ENCODE measurements at regions not wholly inside any gene's neighbourhood (a gene's known extent, or its start where the extent isn't known, plus 50 kb on each side); places are given as distances from the start of the nearest gene placed in this dataset.

GRCh38 chr17:55576237-55576995 is 65.2 kb upstream of the SMIM36 start:
- ChIA-PET CTCF (interaction anchor here (1.4 kb wide), 1 partner anchor 24 kb away, joined by 3 read pairs; no protein-coding TSS in a partner anchor), POLR2A (no interaction called here)
- peaks cover 3% of the 10 kb centered on the region for H3K4me1 Mint-ChIP-seq (ENCODE audit: low read depth)
- no peaks in the 10 kb centered on the region for H3K36me3 Mint-ChIP-seq (ENCODE audit: low read depth)
- H3K27ac Mint-ChIP-seq: no peak overlapping the region
- ATAC-seq (peak; percentile 23), DNase-seq (no peak)
- H3K4me3 Mint-ChIP-seq: no peak overlapping the region
- H3K27me3 Mint-ChIP-seq (ENCODE audit: low read depth): peaks cover 8% of the 10 kb centered on the region
- H3K9me3 Mint-ChIP-seq (ENCODE audit: insufficient read depth): no peaks in the 10 kb centered on the region

- DNase-seq (no peak), ATAC-seq (no peak)
- no peak overlapping the region for H3K4me3 Mint-ChIP-seq
- CTCF ChIA-PET: no interaction called here
- H3K27me3 Mint-ChIP-seq (ENCODE audit: low read depth): peaks cover 8% of the 10 kb centered on the region
- no peaks in the 10 kb centered on the region for H3K36me3 Mint-ChIP-seq (ENCODE audit: low read depth)
- H3K27ac Mint-ChIP-seq: no peak overlapping the region
- no peaks in the 10 kb centered on the region for H3K9me3 Mint-ChIP-seq (ENCODE audit: insufficient read depth)
- H3K4me1 Mint-ChIP-seq (ENCODE audit: low read depth): peaks cover 3% of the 10 kb centered on the region
- POLR2A ChIA-PET: no interaction called here
These were observed 63.9 kb upstream of the SMIM36 start for GRCh38 chr17:55575058-55575636.

- no peak for DNase-seq
- peaks cover 8% of the 10 kb centered on the region for H3K27me3 Mint-ChIP-seq (ENCODE audit: low read depth)
- ChIA-PET POLR2A (no interaction called here), CTCF (no interaction called here)
- ATAC-seq: no peak
- no peak overlapping the region for H3K27ac Mint-ChIP-seq
- H3K36me3 Mint-ChIP-seq (ENCODE audit: low read depth): no peaks in the 10 kb centered on the region
- no peaks in the 10 kb centered on the region for H3K4me1 Mint-ChIP-seq (ENCODE audit: low read depth)
- no peak overlapping the region for H3K4me3 Mint-ChIP-seq
- H3K9me3 Mint-ChIP-seq (ENCODE audit: insufficient read depth): no peaks in the 10 kb centered on the region
These were observed 61.3 kb upstream of the SMIM36 start for GRCh38 chr17:55572599-55572998.

GRCh38 chr17:55572139-55572538 is 60.9 kb upstream of the SMIM36 start:
- Mint-ChIP-seq H3K27ac (no peak overlapping the region), H3K36me3 (ENCODE audit: low read depth) (no peaks in the 10 kb centered on the region), H3K27me3 (ENCODE audit: low read depth) (peaks cover 10% of the 10 kb centered on the region), H3K9me3 (ENCODE audit: insufficient read depth) (no peaks in the 10 kb centered on the region), H3K4me3 (no peak overlapping the region), H3K4me1 (ENCODE audit: low read depth) (no peaks in the 10 kb centered on the region)
- ChIA-PET POLR2A (no interaction called here), CTCF (no interaction called here)
- ATAC-seq (no peak), DNase-seq (no peak)

GRCh38 chr17:55571095-55571494 is 59.8 kb upstream of the SMIM36 start:
- ChIA-PET POLR2A (no interaction called here), CTCF (no interaction called here)
- Mint-ChIP-seq H3K4me3 (no peak overlapping the region), H3K27ac (no peak overlapping the region), H3K9me3 (ENCODE audit: insufficient read depth) (no peaks in the 10 kb centered on the region), H3K27me3 (ENCODE audit: low read depth) (peaks cover 10% of the 10 kb centered on the region), H3K36me3 (ENCODE audit: low read depth) (no peaks in the 10 kb centered on the region), H3K4me1 (ENCODE audit: low read depth) (peaks cover 4% of the 10 kb centered on the region)
- no peak for DNase-seq
- ATAC-seq: no peak

- Mint-ChIP-seq H3K4me1 (ENCODE audit: low read depth) (peaks cover 4% of the 10 kb centered on the region), H3K27me3 (ENCODE audit: low read depth) (peaks cover 13% of the 10 kb centered on the region), H3K4me3 (no peak overlapping the region), H3K36me3 (ENCODE audit: low read depth) (no peaks in the 10 kb centered on the region), H3K9me3 (ENCODE audit: insufficient read depth) (no peaks in the 10 kb centered on the region), H3K27ac (no peak overlapping the region)
- ChIA-PET CTCF (no interaction called here), POLR2A (no interaction called here)
- no peak for DNase-seq
- ATAC-seq: no peak
These were observed 59.1 kb upstream of the SMIM36 start for GRCh38 chr17:55570391-55570790.

GRCh38 chr17:55567240-55568214 is 56.3 kb upstream of the SMIM36 start:
- CTCF ChIA-PET: interaction anchor here (1.3 kb wide), 1 partner anchor 35 kb away, joined by 3 read pairs; no protein-coding TSS in a partner anchor
- POLR2A ChIA-PET: interaction anchor here (0.7 kb wide), 1 partner anchor 97 kb away, joined by 5 read pairs; no protein-coding TSS in a partner anchor
- no peak overlapping the region for H3K4me3 Mint-ChIP-seq
- H3K27ac Mint-ChIP-seq: no peak overlapping the region
- no peaks in the 10 kb centered on the region for H3K9me3 Mint-ChIP-seq (ENCODE audit: insufficient read depth)
- H3K36me3 Mint-ChIP-seq (ENCODE audit: low read depth): no peaks in the 10 kb centered on the region
- ATAC-seq (no peak), DNase-seq (no peak)
- H3K27me3 Mint-ChIP-seq (ENCODE audit: low read depth): peaks cover 12% of the 10 kb centered on the region
- peaks cover 4% of the 10 kb centered on the region for H3K4me1 Mint-ChIP-seq (ENCODE audit: low read depth)

GRCh38 chr17:55564081-55564480 is 52.8 kb upstream of the SMIM36 start:
- DNase-seq: no peak
- H3K36me3 Mint-ChIP-seq (ENCODE audit: low read depth): no peaks in the 10 kb centered on the region
- H3K27me3 Mint-ChIP-seq (ENCODE audit: low read depth): peaks cover 15% of the 10 kb centered on the region
- no peak overlapping the region for H3K4me3 Mint-ChIP-seq
- H3K27ac Mint-ChIP-seq: no peak overlapping the region
- H3K9me3 Mint-ChIP-seq (ENCODE audit: insufficient read depth): no peaks in the 10 kb centered on the region
- ChIA-PET POLR2A (no interaction called here), CTCF (no interaction called here)
- no peak for ATAC-seq
- H3K4me1 Mint-ChIP-seq (ENCODE audit: low read depth): peaks cover 4% of the 10 kb centered on the region

- Mint-ChIP-seq H3K4me3 (no peak overlapping the region), H3K27me3 (ENCODE audit: low read depth) (peaks cover 16% of the 10 kb centered on the region), H3K9me3 (ENCODE audit: insufficient read depth) (no peaks in the 10 kb centered on the region), H3K27ac (no peak overlapping the region), H3K36me3 (ENCODE audit: low read depth) (no peaks in the 10 kb centered on the region), H3K4me1 (ENCODE audit: low read depth) (peaks cover 4% of the 10 kb centered on the region)
- POLR2A ChIA-PET: no interaction called here
- no peak for DNase-seq
- no peak for ATAC-seq
- CTCF ChIA-PET: no interaction called here
These were observed 52.1 kb upstream of the SMIM36 start for GRCh38 chr17:55563363-55563762.

GRCh38 chr17:55561973-55562495 is 50.8 kb upstream of the SMIM36 start:
- no peak overlapping the region for H3K27ac Mint-ChIP-seq
- ChIA-PET CTCF (no interaction called here), POLR2A (no interaction called here)
- H3K4me1 Mint-ChIP-seq (ENCODE audit: low read depth): peaks cover 3% of the 10 kb centered on the region
- H3K36me3 Mint-ChIP-seq (ENCODE audit: low read depth): no peaks in the 10 kb centered on the region
- DNase-seq (no peak), ATAC-seq (no peak)
- H3K9me3 Mint-ChIP-seq (ENCODE audit: insufficient read depth): no peaks in the 10 kb centered on the region
- H3K27me3 Mint-ChIP-seq (ENCODE audit: low read depth): peaks cover 15% of the 10 kb centered on the region
- H3K4me3 Mint-ChIP-seq: no peak overlapping the region

GRCh38 chr17:55561316-55561972 is 50.2 kb upstream of the SMIM36 start:
- DNase-seq (no peak), ATAC-seq (no peak)
- Mint-ChIP-seq H3K4me1 (ENCODE audit: low read depth) (no peaks in the 10 kb centered on the region), H3K36me3 (ENCODE audit: low read depth) (no peaks in the 10 kb centered on the region), H3K27me3 (ENCODE audit: low read depth) (peaks cover 15% of the 10 kb centered on the region), H3K27ac (no peak overlapping the region), H3K4me3 (no peak overlapping the region), H3K9me3 (ENCODE audit: insufficient read depth) (no peaks in the 10 kb centered on the region)
- ChIA-PET POLR2A (no interaction called here), CTCF (no interaction called here)

Measured in activated CD8-positive, alpha-beta T cell treated with anti-CD3 and anti-CD28 coated beads, Interleukin-2, amount 10 ng/mL, durations not matched to agents 7 days and 5 days (primary cell).